ENCODE measurements at regions not wholly inside any gene's neighbourhood (a gene's known extent, or its start where the extent isn't known, plus 50 kb on each side); places are given as distances from the start of the nearest gene placed in this dataset.
A peak's percentile ranks its signal among the peaks of the same experiment; 100 is the strongest.
"Not testable (repeated sequence)": the region's sequence is repeated elsewhere in the genome, so short reads cannot be mapped to it uniquely, and the experiment has no call there.

- DNase-seq: no peak
Observed at GRCh38 chr20:60100780-60101179, 142.6 kb downstream of the CDH26 start.

- no peak for DNase-seq
Observed at GRCh38 chr20:60101201-60101890, 143.1 kb downstream of the CDH26 start.

- no peak for DNase-seq
Observed at GRCh38 chr20:60101891-60102281, 143.7 kb downstream of the CDH26 start.

GRCh38 chr20:60102665-60103210, 144.5 kb downstream of the CDH26 start:
- DNase-seq: no peak

GRCh38 chr20:60104993-60105803, 147.0 kb downstream of the CDH26 start:
- DNase-seq: no peak

GRCh38 chr20:60106186-60106585, 148.0 kb downstream of the CDH26 start:
- not testable (repeated sequence) for DNase-seq

- DNase-seq: no peak
Observed at GRCh38 chr20:60107621-60108390, 149.6 kb downstream of the CDH26 start.

GRCh38 chr20:60108397-60108796, 150.2 kb downstream of the CDH26 start:
- no peak for DNase-seq

- DNase-seq: no peak
Observed at GRCh38 chr20:60113024-60113724, 155.0 kb downstream of the CDH26 start.

GRCh38 chr20:60113771-60114170, 155.5 kb downstream of the CDH26 start:
- no peak for DNase-seq

- DNase-seq: no peak
Observed at GRCh38 chr20:60115451-60115850, 157.2 kb downstream of the CDH26 start.

GRCh38 chr20:60116128-60116909, 158.1 kb downstream of the CDH26 start:
- no peak for DNase-seq

- peak in 1 of 2 donors; percentile 7 for DNase-seq
Observed at GRCh38 chr20:60117065-60117464, 158.8 kb downstream of the CDH26 start.

GRCh38 chr20:60121903-60122302, 163.7 kb downstream of the CDH26 start:
- DNase-seq: no peak

GRCh38 chr20:60122671-60123070, 164.4 kb downstream of the CDH26 start:
- DNase-seq: no peak

GRCh38 chr20:60123096-60123495, 164.9 kb downstream of the CDH26 start:
- DNase-seq: no peak

GRCh38 chr20:60123652-60124051, 165.4 kb downstream of the CDH26 start:
- DNase-seq: no peak

- DNase-seq: no peak
Observed at GRCh38 chr20:60124776-60125381, 166.7 kb downstream of the CDH26 start.

GRCh38 chr20:60125513-60125912, 167.3 kb downstream of the CDH26 start:
- DNase-seq: no peak

GRCh38 chr20:60126975-60127374, 168.8 kb downstream of the CDH26 start:
- no peak for DNase-seq

GRCh38 chr20:60131375-60131774, 173.2 kb downstream of the CDH26 start:
- DNase-seq: peak in 1 of 2 donors; percentile 89
